ENCODE measurements at regions not wholly inside any gene's neighbourhood (a gene's known extent, or its start where the extent isn't known, plus 50 kb on each side); places are given as distances from the start of the nearest gene placed in this dataset.

DNA sequence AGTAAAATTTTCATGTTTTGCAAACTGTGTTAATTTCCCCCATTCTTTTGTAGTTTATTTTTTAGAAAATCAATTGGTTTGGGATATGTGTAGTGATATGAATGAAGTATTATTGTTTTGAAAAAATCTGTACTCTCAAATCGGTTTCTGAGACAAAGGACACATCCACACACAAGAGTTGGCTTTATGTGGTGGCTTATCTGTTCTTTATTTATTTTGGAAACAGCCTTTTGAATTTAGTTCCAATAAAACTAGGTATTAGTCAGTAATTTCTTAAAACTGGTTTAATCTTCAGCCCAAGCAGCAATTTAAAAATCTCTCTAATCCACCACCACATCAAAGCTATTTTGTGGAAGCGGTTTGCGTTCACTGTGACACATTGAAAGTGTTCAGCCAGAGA is 741.5 kb upstream of the GRM7 start (continued):
- TF ChIP-seq, protein P1, sequence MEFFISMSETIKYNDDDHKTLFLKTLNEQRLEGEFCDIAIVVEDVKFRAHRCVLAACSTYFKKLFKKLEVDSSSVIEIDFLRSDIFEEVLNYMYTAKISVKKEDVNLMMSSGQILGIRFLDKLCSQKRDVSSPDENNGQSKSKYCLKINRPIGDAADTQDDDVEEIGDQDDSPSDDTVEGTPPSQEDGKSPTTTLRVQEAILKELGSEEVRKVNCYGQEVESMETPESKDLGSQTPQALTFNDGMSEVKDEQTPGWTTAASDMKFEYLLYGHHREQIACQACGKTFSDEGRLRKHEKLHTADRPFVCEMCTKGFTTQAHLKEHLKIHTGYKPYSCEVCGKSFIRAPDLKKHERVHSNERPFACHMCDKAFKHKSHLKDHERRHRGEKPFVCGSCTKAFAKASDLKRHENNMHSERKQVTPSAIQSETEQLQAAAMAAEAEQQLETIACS (CRISPR knock-in tag; IDR thresholded peaks at IDR 0.05), result no peak
- TF ChIP-seq MZF1 (CRISPR knock-in tag; IDR thresholded peaks at IDR 0.05; ENCODE audit: borderline replicate concordance) (no peak), ETV5 (CRISPR knock-in tag; IDR thresholded peaks at IDR 0.05; ENCODE audit: borderline replicate concordance) (no peak), MXD4 (CRISPR knock-in tag; IDR thresholded peaks at IDR 0.05) (no peak), U2AF1 (optimal IDR thresholded peaks at IDR 0.05; ENCODE audit: low read depth, low read length) (no peak)
- TF ChIP-seq, protein P2, sequence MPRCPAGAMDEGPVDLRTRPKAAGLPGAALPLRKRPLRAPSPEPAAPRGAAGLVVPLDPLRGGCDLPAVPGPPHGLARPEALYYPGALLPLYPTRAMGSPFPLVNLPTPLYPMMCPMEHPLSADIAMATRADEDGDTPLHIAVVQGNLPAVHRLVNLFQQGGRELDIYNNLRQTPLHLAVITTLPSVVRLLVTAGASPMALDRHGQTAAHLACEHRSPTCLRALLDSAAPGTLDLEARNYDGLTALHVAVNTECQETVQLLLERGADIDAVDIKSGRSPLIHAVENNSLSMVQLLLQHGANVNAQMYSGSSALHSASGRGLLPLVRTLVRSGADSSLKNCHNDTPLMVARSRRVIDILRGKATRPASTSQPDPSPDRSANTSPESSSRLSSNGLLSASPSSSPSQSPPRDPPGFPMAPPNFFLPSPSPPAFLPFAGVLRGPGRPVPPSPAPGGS (CRISPR knock-in tag; IDR thresholded peaks at IDR 0.05), result no peak

DNA sequence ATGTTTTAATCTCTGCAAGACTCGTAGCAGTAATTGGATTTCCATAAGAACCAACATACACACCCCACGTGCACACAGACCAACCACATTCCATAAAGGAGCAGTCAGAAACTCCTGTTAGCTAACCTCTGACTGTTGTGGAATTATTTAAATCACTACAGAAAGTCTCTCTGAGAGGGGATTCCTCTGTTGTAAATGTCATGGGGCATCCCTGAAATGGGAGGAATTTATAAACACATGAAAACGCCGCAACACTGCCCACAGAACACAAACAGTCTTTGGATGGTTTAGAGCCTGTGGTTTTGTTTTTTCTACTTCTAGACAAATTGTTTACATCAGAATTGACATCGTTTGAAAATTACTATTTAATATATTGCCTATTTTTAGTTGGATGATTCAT is 740.1 kb upstream of the GRM7 start:
- BruUV-seq (replicated peaks), result no TSS peak
- 10% methylated on average over 5 of the region's 5 CpGs for WGBS (ENCODE audit: low lambda C conversion rate)
- no peak for FAIRE-seq
- H3K36me3 ChIP-seq (replicated peaks in 1 of 2; ENCODE audit: control insufficient read depth in 1 of 2, insufficient read depth in 2 of 2, low read length in 2 of 2), result no peaks in the 10 kb centered on the region
- H3K4me3 ChIP-seq (replicated peaks in 1 of 3; ENCODE audit: insufficient read depth in 1 of 3, low read depth in 2 of 3, low read length in 3 of 3), result no peak overlapping the region
- intact Hi-C loops (cut with micrococcal nuclease; ENCODE audit: unreplicated experiment) (no loop called here), in situ Hi-C loops (cut with HindIII; ENCODE audit: extremely low pct_ligation_motif_present, low pct_unique_long_range_greater_than_20kb) (no loop called here)
- H3K79me2 ChIP-seq (ENCODE audit: insufficient read depth, low read length), result no peaks in the 10 kb centered on the region
- H3K9ac ChIP-seq (ENCODE audit: insufficient read depth, low read depth, low read length), result no peak overlapping the region
- H3K27me3 ChIP-seq (ENCODE audit: control insufficient read depth in 1 of 2, insufficient read depth in 2 of 2, low read length in 2 of 2), result no peaks in the 10 kb centered on the region
- H3K4me1 ChIP-seq (ENCODE audit: insufficient read depth, low read length), result no peaks in the 10 kb centered on the region
- no peaks in the 10 kb centered on the region for H4K20me1 ChIP-seq (ENCODE audit: insufficient read depth, low read length)
- H3K4me2 ChIP-seq (ENCODE audit: low read depth, low read length), result no peak overlapping the region
- H3K27ac ChIP-seq (ENCODE audit: extremely low read length, insufficient read depth, low read length), result no peak overlapping the region
- no peak overlapping the region for H2AFZ ChIP-seq (ENCODE audit: low read length)
- DNase-seq (ENCODE audit: low spot score), result no peak
- ChIA-PET CTCF (ENCODE audit: low intra/inter-chr PET ratio, low total read pairs) (no interaction called here), POLR2A (no interaction called here)
- ATAC-seq, result no peak
- no peak for TF ChIP-seq FOXC1 (CRISPR knock-in tag; IDR thresholded peaks at IDR 0.05; ENCODE audit: borderline replicate concordance)
- TF ChIP-seq SP1 (IDR thresholded peaks at IDR 0.05), result no peak
- no peak for TF ChIP-seq SP1 (CRISPR knock-in tag; IDR thresholded peaks at IDR 0.05)
- no peak for TF ChIP-seq REPIN1 (CRISPR knock-in tag; IDR thresholded peaks at IDR 0.05; ENCODE audit: borderline replicate concordance, low read depth)
- TF ChIP-seq RFX3 (CRISPR knock-in tag; IDR thresholded peaks at IDR 0.05), result no peak
- TF ChIP-seq SAP130 (CRISPR knock-in tag; IDR thresholded peaks at IDR 0.05; ENCODE audit: low read depth), result no peak
- no peak for TF ChIP-seq RBM22 (optimal IDR thresholded peaks at IDR 0.05; ENCODE audit: low read length)
- no peak for TF ChIP-seq RFX5 (IDR thresholded peaks at IDR 0.05; ENCODE audit: low read depth, low read length)
- no peak for TF ChIP-seq ZNF614 (CRISPR knock-in tag; IDR thresholded peaks at IDR 0.05; ENCODE audit: borderline replicate concordance)
- TF ChIP-seq NFIC (IDR thresholded peaks at IDR 0.05; ENCODE audit: low read length), result no peak
- TF ChIP-seq, protein P3, sequence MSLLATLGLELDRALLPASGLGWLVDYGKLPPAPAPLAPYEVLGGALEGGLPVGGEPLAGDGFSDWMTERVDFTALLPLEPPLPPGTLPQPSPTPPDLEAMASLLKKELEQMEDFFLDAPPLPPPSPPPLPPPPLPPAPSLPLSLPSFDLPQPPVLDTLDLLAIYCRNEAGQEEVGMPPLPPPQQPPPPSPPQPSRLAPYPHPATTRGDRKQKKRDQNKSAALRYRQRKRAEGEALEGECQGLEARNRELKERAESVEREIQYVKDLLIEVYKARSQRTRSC (CRISPR knock-in tag; IDR thresholded peaks at IDR 0.05; ENCODE audit: low read depth), result no peak
- TF ChIP-seq ZSCAN20 (CRISPR knock-in tag; IDR thresholded peaks at IDR 0.05; ENCODE audit: borderline replicate concordance), result no peak
- H3K9me3 ChIP-seq (ENCODE audit: low read length), result peaks cover 95% of the 10 kb centered on the region
